MG63 (cell line): ENCODE measurements at regions not wholly inside any gene's neighbourhood (a gene's known extent, or its start where the extent isn't known, plus 50 kb on each side); places are given as distances from the start of the nearest gene placed in this dataset.
"Not testable (repeated sequence)": the region's sequence is repeated elsewhere in the genome, so short reads cannot be mapped to it uniquely, and the experiment has no call there.

ENCODE experiments used
- DNase-seq: peaks from one replicate; pipeline ENCODE4 v3.0.0-alpha.2; 2020
- H3K27me3 ChIP-seq: fragments of 250-450 bp; sonication (Bioruptor Pico); 2 replicates; pipeline ENCODE4 v1.5.1; 2020; ENCODE audit warnings: mild to moderate bottlenecking, moderate library complexity
- H3K36me3 ChIP-seq: fragments of 250-450 bp; sonication (Bioruptor Pico); 2 replicates; pipeline ENCODE4 v1.5.1; 2020; ENCODE audit warnings: mild to moderate bottlenecking, moderate library complexity
- H3K4me3 ChIP-seq: fragments of 250-450 bp; sonication (Bioruptor Pico); 2 replicates; pipeline ENCODE4 v1.5.1; 2020; ENCODE audit warnings: mild to moderate bottlenecking, moderate library complexity
- H3K9me3 ChIP-seq: fragments of 250-450 bp; sonication (Bioruptor Pico); 2 replicates; pipeline ENCODE4 v1.5.1; 2020; ENCODE audit warnings: mild to moderate bottlenecking, moderate library complexity

DNA sequence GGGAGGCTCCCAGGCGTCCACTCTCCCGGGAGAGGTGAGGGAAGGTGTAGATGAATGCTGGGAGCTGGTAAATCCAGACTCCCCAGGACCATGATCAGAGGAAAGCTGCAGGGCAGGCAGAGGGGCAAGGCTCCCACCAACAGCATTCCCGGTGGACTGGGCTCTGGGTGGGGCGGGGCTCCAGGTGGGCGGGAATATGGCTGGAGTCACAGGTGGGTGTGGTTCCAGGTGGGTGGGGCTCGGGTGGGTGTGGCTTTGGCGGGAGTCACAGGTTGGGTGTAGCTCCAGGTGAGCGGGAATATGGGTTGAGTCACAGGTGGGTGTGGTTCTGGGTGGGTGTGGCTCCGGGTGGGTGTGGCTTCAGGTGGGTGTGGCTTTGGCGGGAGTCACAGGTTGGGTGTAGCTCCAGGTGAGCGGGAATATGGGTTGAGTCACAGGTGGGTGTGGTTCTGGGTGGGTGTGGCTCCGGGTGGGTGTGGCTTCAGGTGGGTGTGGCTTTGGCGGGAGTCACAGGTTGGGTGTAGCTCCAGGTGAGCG lies 117.7 kb downstream of the FAM53A start:
- not testable (repeated sequence) for H3K36me3 ChIP-seq, H3K4me3 ChIP-seq, H3K9me3 ChIP-seq, H3K27me3 ChIP-seq
- peak; percentile 9 for DNase-seq

DNA sequence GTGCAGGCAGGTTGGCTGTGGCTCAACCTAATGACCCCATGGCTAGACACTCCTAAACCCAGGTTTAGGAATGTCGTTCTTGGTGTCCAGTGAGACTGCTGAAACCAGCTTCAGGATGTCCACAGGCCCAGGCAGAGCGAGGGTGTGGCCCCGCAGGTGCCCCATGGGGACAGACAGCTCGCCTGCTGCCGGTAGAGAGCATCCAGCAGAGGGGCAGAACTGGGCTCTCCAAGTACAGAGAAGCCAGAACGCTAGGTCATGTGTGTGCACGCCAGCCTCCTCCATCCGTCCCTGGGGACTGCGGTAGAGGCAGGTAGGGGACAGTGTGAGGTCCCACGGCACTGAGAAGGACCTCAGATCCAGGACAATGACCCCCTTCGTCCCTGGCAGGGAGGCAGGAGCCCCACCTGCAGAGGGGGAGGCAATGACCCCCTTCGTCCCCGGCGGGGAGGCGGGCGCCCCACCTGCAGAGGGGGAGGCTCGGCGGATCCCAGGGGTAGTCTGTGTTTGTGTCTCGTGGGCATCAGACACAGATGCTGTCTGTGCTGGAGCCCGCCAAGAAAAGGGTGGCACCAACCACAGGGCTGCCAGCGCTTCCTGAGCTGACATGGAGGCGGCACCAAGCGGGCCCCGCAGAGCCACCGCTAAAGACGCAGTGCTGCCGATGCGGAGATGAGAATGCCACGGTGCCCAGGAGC lies 118.4 kb downstream of the FAM53A start:
- no peaks in the 10 kb centered on the region for H3K36me3 ChIP-seq
- no peak overlapping the region for H3K4me3 ChIP-seq
- no peak for DNase-seq
- no peaks in the 10 kb centered on the region; the same call in 1 of the 2 replicates for H3K27me3 ChIP-seq
- no peaks in the 10 kb centered on the region for H3K9me3 ChIP-seq

GRCh38 chr4:1564535-1565375 lies 119.4 kb downstream of the FAM53A start:
- no peaks in the 10 kb centered on the region; the same call in 1 of the 2 replicates for H3K27me3 ChIP-seq

GRCh38 chr4:1563768-1564485 lies 120.2 kb downstream of the FAM53A start:
- Histone ChIP-seq H3K9me3 (no peaks in the 10 kb centered on the region), H3K4me3 (no peak overlapping the region), H3K36me3 (no peaks in the 10 kb centered on the region), H3K27me3 (no peaks in the 10 kb centered on the region; the same call in 1 of the 2 replicates)
- no peak for DNase-seq

More at GRCh38 chr4:1564535-1565375, 119.4 kb downstream of the FAM53A start:
- Histone ChIP-seq H3K4me3 (no peak overlapping the region), H3K36me3 (no peaks in the 10 kb centered on the region), H3K9me3 (no peaks in the 10 kb centered on the region)
- no peak for DNase-seq

DNA sequence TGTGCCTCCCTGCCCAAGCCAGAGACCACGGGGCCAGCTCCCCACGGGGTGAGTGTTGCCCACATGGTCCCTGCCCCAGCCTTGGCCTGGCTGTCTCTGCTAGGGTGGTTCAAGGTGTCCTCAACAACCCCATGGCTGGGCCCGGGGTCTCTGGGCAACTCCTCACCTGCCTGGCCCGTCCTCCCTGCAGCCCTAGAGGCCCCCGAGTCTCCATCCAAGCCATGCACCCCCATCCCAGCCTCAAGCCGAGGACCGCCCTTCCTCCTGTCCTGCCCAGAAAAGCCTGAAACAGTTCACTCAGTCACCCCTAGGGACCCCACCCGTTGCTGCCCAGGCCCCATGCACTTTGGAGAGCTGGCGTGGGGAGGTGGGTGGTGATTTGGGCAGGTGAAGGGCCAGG lies 120.9 kb downstream of the FAM53A start:
- no peaks in the 10 kb centered on the region for H3K9me3 ChIP-seq
- DNase-seq: no peak
- H3K27me3 ChIP-seq: no peaks in the 10 kb centered on the region; the same call in 1 of the 2 replicates
- no peaks in the 10 kb centered on the region for H3K36me3 ChIP-seq
- no peak overlapping the region for H3K4me3 ChIP-seq

DNA sequence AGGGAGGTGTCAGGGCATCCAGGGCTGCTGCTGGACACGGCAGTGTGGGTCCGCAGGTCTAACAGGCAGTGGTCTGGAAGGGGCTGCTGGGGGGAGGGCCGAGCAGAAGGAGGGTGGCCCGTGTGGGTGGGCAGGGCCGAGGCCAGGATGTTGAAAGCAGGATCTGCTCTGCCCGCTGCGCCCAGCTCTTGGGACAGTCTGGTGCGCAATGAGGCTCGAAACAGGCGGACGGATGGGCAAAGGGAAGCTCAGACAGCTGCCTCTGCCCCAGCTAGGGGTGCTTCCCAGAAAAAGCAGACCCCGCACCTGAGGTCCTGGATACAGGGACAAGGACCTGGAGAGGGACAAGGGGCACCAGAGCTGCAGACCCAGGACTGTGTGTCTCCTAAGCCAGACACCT lies 121.3 kb downstream of the FAM53A start:
- H3K27me3 ChIP-seq: no peaks in the 10 kb centered on the region; the same call in 1 of the 2 replicates
- DNase-seq: no peak
- H3K9me3 ChIP-seq: no peaks in the 10 kb centered on the region
- no peaks in the 10 kb centered on the region for H3K36me3 ChIP-seq
- H3K4me3 ChIP-seq: no peak overlapping the region

DNA sequence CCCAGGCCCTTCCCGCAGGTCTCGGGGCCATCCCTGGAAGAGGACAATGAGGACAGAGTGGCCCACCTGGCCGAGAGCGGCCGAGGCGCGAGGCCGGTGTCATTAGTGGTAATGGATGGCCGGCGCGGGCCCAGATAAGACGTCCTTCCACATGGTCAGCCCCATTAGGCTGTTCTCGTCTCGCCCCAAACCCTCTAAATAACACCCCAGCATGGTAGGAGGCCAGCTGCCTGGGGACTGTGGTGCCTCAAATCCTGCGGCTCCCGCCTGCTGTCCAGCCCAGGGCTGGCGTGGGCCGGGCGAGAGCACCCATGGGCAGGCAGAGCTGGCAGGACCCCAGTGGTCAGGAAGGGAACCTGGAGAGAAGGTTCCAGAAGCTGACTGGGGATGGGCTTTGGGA lies 121.7 kb downstream of the FAM53A start:
- no peaks in the 10 kb centered on the region; the same call in 1 of the 2 replicates for H3K27me3 ChIP-seq
- no peaks in the 10 kb centered on the region for H3K9me3 ChIP-seq
- no peak overlapping the region for H3K4me3 ChIP-seq
- no peak for DNase-seq
- H3K36me3 ChIP-seq: no peaks in the 10 kb centered on the region

GRCh38 chr4:1561286-1561990 lies 122.7 kb downstream of the FAM53A start:
- DNase-seq: no peak
- H3K9me3 ChIP-seq: no peaks in the 10 kb centered on the region
- H3K27me3 ChIP-seq: no peaks in the 10 kb centered on the region; the same call in none of the 2 replicates

GRCh38 chr4:1559896-1560650 lies 124.0 kb downstream of the FAM53A start:
- Histone ChIP-seq H3K9me3 (no peaks in the 10 kb centered on the region), H3K27me3 (peaks cover 4% of the 10 kb centered on the region), H3K36me3 (no peaks in the 10 kb centered on the region), H3K4me3 (no peak overlapping the region)
- DNase-seq: no peak

More at GRCh38 chr4:1561286-1561990, 122.7 kb downstream of the FAM53A start:
- Histone ChIP-seq H3K4me3 (no peak overlapping the region), H3K36me3 (no peaks in the 10 kb centered on the region)

GRCh38 chr4:1558205-1558604 lies 125.9 kb downstream of the FAM53A start:
- H3K27me3 ChIP-seq: peaks cover 9% of the 10 kb centered on the region
- no peak overlapping the region for H3K4me3 ChIP-seq
- H3K9me3 ChIP-seq: no peaks in the 10 kb centered on the region
- no peaks in the 10 kb centered on the region for H3K36me3 ChIP-seq
- no peak for DNase-seq

DNA sequence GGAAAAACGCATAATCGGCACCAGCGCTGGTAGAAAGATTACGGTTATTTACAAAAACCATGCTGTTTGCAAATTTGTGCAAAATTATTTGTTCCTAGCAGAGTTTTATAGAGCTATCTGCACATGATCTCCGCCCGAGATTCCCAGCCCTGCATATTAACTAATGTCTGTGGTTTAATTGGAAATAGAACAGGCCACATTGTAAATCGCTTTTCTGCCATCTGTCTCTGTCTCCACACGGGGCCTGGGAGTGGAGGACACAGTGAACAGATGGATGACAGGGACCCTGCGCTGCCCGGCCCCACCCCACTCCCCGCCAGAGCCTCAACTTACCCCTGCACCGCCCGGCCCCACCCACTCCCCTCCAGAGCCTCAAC lies 126.9 kb downstream of the FAM53A start:
- H3K27me3 ChIP-seq: peaks cover 9% of the 10 kb centered on the region
- no peak for DNase-seq
- H3K36me3 ChIP-seq: no peaks in the 10 kb centered on the region
- H3K4me3 ChIP-seq: no peak overlapping the region
- no peaks in the 10 kb centered on the region for H3K9me3 ChIP-seq

DNA sequence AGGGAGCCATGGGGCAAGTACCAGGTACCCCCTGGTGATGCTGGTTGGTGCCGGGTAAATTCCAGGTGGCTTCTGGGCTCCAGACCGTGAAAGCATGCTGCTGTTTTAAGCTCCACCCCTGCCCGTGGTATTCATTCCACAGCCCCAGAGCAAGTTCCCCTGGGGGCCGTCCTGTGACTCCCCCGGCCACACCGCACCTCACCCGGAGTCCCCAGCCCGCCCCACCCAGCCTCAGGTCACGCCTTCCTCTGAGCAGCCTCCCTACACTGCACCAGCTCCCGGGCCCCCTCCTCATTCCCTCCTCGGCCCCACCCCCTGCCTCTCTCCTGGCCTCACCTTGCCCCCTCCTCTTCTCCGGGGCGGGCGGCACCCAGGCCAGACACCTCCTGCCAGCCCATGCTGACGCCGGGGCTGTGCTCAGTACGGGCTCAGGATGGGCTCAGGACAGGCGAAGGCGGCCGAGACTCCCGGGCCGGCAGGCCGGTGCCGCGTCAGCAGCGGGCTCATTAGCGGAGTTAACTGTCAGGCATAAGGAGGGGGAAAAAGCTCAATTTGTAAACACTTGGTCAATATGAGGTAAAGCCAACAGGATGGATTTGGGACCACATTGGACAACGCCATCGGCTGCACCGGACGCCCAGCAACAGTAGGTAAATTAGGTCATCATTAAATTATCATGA lies 127.4 kb downstream of the FAM53A start:
- Histone ChIP-seq H3K9me3 (no peaks in the 10 kb centered on the region), H3K27me3 (peaks cover 9% of the 10 kb centered on the region), H3K4me3 (no peak overlapping the region), H3K36me3 (no peaks in the 10 kb centered on the region)
- DNase-seq: no peak

- no peak overlapping the region for H3K4me3 ChIP-seq
- H3K9me3 ChIP-seq: no peaks in the 10 kb centered on the region
- no peaks in the 10 kb centered on the region for H3K36me3 ChIP-seq
- no peak for DNase-seq
- peaks cover 9% of the 10 kb centered on the region for H3K27me3 ChIP-seq
Measured at GRCh38 chr4:1554876-1555265, 129.2 kb downstream of the FAM53A start.

DNA sequence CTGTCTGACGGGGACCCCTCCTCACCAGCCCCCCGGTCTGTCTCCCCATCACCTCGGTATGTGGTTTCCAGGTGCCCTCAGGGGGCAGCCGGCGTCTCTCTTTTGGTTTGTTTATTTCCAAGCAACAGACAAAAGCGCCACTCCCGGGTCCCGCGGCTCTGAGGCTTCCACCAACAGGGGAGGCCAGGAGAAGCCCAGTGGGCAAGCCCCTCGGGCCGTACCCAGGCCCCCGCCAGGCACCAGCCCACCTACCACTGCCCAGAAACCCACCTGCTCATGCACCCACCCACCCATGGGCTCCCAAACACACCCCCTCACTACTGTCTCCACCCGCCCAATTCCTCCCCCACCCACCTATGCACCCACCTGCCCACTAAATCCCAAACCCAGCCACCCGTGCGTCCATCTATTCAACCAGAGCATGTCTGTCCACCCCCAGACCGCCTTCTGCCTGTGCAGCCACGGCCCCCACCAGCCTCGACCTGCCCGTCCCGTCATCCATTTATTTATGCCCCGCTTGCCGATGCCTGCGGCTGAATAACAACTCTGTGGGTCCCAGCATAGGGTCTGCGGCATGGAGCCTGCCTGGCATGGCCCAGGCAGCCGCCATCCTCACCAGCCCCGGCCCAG lies 129.8 kb downstream of the FAM53A start:
- no peak overlapping the region for H3K4me3 ChIP-seq
- no peaks in the 10 kb centered on the region for H3K9me3 ChIP-seq
- DNase-seq: no peak
- H3K27me3 ChIP-seq: peaks cover 9% of the 10 kb centered on the region
- no peaks in the 10 kb centered on the region for H3K36me3 ChIP-seq

DNA sequence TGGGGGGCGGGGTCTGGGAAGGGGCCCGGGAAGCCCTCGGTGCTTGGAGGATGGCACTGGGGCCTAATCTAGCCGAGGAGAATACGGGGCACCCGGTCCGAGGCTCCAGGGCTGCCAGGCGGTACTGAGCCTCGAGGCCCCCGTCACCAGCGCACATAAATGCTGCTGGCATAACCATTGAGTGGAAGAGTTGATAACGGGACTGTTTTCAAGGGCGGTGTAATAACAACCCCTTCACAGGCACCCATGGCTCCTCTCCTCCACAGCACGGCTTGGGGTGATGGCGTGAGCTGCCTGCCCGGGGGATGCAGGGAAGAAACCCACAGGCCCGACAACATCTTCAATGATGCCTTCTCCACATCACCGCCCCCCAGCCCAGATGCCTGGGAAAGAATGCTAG lies 130.7 kb downstream of the FAM53A start:
- Histone ChIP-seq H3K4me3 (no peak overlapping the region), H3K36me3 (no peaks in the 10 kb centered on the region), H3K27me3 (peaks cover 9% of the 10 kb centered on the region), H3K9me3 (no peaks in the 10 kb centered on the region)
- DNase-seq: no peak
